ENCODE measurements at regions not wholly inside any gene's neighbourhood (a gene's known extent, or its start where the extent isn't known, plus 50 kb on each side); places are given as distances from the start of the nearest gene placed in this dataset.

DNA sequence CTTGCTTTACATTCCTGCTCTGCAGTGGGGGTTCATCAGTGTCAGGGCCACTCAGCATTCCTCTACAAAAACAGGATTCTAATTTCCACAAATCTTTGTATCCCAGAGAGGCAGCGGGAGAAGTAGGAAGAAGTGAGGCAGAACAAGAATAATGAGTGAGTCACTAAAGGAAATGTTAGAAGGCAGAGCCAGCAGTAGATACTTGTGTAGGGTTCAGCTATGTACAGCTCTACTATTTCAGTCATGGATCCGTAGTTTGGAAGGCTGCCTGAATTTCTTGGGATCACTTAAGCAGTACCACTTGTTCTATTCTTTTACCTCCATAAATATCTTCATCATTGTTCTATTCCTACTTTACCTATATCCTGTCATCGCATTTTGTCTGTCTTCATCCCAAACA lies 246.3 kb upstream of the TLE4 start:
- TF ChIP-seq EZH2phosphoT487 (IDR thresholded peaks at IDR 0.05; ENCODE audit: insufficient read depth, low read depth): no peak
- no peak for TF ChIP-seq EZH2 (IDR thresholded peaks at IDR 0.05; ENCODE audit: insufficient read depth, poor library complexity, severe bottlenecking)

Measured in GM23248 (cell line).